Mesendoderm (in vitro differentiated cells): ENCODE measurements at regions not wholly inside any gene's neighbourhood (a gene's known extent, or its start where the extent isn't known, plus 50 kb on each side); places are given as distances from the start of the nearest gene placed in this dataset.
A peak's percentile ranks its signal among the peaks of the same experiment; 100 is the strongest.

Source experiments
- DNase-seq: peaks from one replicate; pipeline ENCODE4 v3.0.0; 2013
- H2AK5ac ChIP-seq: 2 replicates; pipeline ENCODE4 v1.6.1; 2013; ENCODE audit warnings: low read length, inconsistent platforms
- H2BK120ac ChIP-seq: 2 replicates; pipeline ENCODE4 v1.6.1; 2013; ENCODE audit warnings: low read depth, mild to moderate bottlenecking, low read length, moderate library complexity, mixed read lengths
- H2BK15ac ChIP-seq: replicated peaks from 2 replicates; pipeline ENCODE4 v1.6.1; 2013; ENCODE audit warnings: low read depth, mild to moderate bottlenecking, moderate library complexity
- H2BK5ac ChIP-seq: 2 replicates; pipeline ENCODE4 v1.6.1; 2013; ENCODE audit warnings: low read length, inconsistent platforms
- H3K18ac ChIP-seq: 2 replicates; pipeline ENCODE4 v1.6.1; 2013; ENCODE audit warnings: mild to moderate bottlenecking, low read length, mixed read lengths
- H3K23ac ChIP-seq: one replicate; pipeline ENCODE4 v1.6.1; 2013; ENCODE audit warnings: low read length
- H3K27ac ChIP-seq: 2 replicates; pipeline ENCODE4 v1.5.1; 2013; ENCODE audit warnings: low read depth, mild to moderate bottlenecking, inconsistent platforms, low read length, moderate library complexity
- H3K27me3 ChIP-seq: 2 replicates; pipeline ENCODE4 v1.6.1; 2013; ENCODE audit warnings: low read length, control low read depth, mild to moderate bottlenecking, inconsistent platforms; ENCODE audit not compliant: insufficient read depth, poor library complexity
- H3K36me3 ChIP-seq: 2 replicates; pipeline ENCODE4 v1.6.1; 2013; ENCODE audit warnings: low read length, inconsistent platforms; ENCODE audit not compliant: control insufficient read depth, insufficient read depth
- H3K4ac ChIP-seq: one replicate; pipeline ENCODE4 v1.6.1; 2013; ENCODE audit warnings: low read depth, mild to moderate bottlenecking, low read length, moderate library complexity
- H3K4me1 ChIP-seq: 2 replicates; pipeline ENCODE4 v1.6.1; 2013; ENCODE audit warnings: low read depth, low read length, inconsistent platforms; ENCODE audit not compliant: control insufficient read depth
- H3K4me2 ChIP-seq: 2 replicates; pipeline ENCODE4 v1.6.1; 2013; ENCODE audit warnings: low read length
- H3K4me3 ChIP-seq: 2 replicates; pipeline ENCODE4 v1.5.1; 2013; ENCODE audit warnings: mild to moderate bottlenecking, low read length
- H3K56ac ChIP-seq: one replicate; pipeline ENCODE4 v1.6.1; 2013; ENCODE audit warnings: low read length
- H3K79me1 ChIP-seq: 2 replicates; pipeline ENCODE4 v1.6.1; 2013; ENCODE audit warnings: low read length, inconsistent platforms
- H3K79me2 ChIP-seq: 2 replicates; pipeline ENCODE4 v1.6.1; 2013; ENCODE audit warnings: mild to moderate bottlenecking, low read length; ENCODE audit not compliant: control insufficient read depth, insufficient read depth
- H3K9ac ChIP-seq: 2 replicates; pipeline ENCODE4 v1.6.1; 2013; ENCODE audit warnings: low read length, inconsistent platforms
- H4K5ac ChIP-seq: one replicate; pipeline ENCODE4 v1.6.1; 2013; ENCODE audit warnings: low read length
- H4K8ac ChIP-seq: one replicate; pipeline ENCODE4 v1.6.1; 2013; ENCODE audit warnings: low read depth, mild to moderate bottlenecking, control low read depth, low read length, moderate library complexity
- WGBS: extraction: QIAGEN DNeasy Blood & Tissue Kit; methylation state at CpG from one replicate; pipeline ENCODE4 v1.1.7; 2013; ENCODE audit warnings: low lambda C conversion rate, missing lambda C conversion rate; ENCODE audit not compliant: insufficient coverage; ENCODE audit errors: extremely low coverage; 5-methylcytosine and 5-hydroxymethylcytosine counted together

- Histone ChIP-seq H2BK5ac (no peak overlapping the region), H3K9ac (no peak overlapping the region), H3K4ac (no peak overlapping the region), H3K79me1 (no peaks in the 10 kb centered on the region), H3K4me2 (no peak overlapping the region), H3K4me3 (no peak overlapping the region), H2AK5ac (no peak overlapping the region), H3K56ac (no peak overlapping the region), H3K23ac (no peak overlapping the region), H3K18ac (no peak overlapping the region), H2BK120ac (no peak overlapping the region), H3K27ac (no peak overlapping the region), H3K79me2 (no peaks in the 10 kb centered on the region), H2BK15ac (no peak overlapping the region), H3K4me1 (peaks cover 9% of the 10 kb centered on the region), H3K27me3 (no peaks in the 10 kb centered on the region), H3K36me3 (no peaks in the 10 kb centered on the region), H4K5ac (no peak overlapping the region), H4K8ac (no peak overlapping the region)
- DNase-seq: no peak
- 100% methylated on average over 1 of the region's 8 CpGs for WGBS
Measured at GRCh38 chr2:67213270-67213670, 183.9 kb upstream of the ETAA1 start.

DNA sequence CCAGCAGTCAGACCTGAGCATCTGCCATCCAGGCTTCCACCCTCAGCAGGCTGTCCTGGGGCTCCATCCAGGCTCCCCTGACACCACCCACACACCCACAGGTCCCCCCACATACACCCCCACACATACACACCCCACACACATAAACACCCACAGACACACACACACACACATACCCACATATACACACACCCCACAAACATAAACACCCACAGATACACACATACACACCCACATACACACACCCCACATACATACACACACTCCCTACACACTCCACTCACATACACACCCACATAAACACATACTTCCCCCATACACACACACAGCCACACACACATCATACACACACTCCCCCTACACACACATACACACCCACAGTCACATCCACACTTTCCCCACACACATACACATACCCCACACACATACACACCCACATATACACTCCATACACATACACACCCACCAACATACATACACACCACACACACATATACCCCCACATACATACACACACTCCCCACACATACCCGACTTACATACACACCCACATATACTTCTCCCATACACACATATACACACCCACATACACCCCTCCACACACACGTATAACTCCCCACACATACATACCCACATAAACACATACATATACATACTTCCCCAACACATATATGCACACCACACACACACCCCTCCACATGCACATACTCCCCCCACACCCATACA is 183.3 kb upstream of the ETAA1 start:
- no peak overlapping the region for H3K4me2 ChIP-seq
- H3K56ac ChIP-seq: no peak overlapping the region
- H3K27me3 ChIP-seq: no peaks in the 10 kb centered on the region
- H3K23ac ChIP-seq: no peak overlapping the region
- no peak overlapping the region for H3K4me3 ChIP-seq
- H3K4me1 ChIP-seq: peaks cover 9% of the 10 kb centered on the region
- H3K4ac ChIP-seq: no peak overlapping the region
- no peak overlapping the region for H3K9ac ChIP-seq
- H3K36me3 ChIP-seq: no peaks in the 10 kb centered on the region
- peak overlapping the region; percentile 35 for H2AK5ac ChIP-seq
- H3K79me1 ChIP-seq: no peaks in the 10 kb centered on the region
- no peak overlapping the region for H3K27ac ChIP-seq
- no peak overlapping the region for H2BK15ac ChIP-seq
- no peak overlapping the region for H2BK120ac ChIP-seq
- WGBS: 100% methylated on average over 2 of the region's 2 CpGs
- H3K18ac ChIP-seq: no peak overlapping the region
- no peak overlapping the region for H4K5ac ChIP-seq
- no peak for DNase-seq
- no peak overlapping the region for H4K8ac ChIP-seq
- H2BK5ac ChIP-seq: no peak overlapping the region
- no peaks in the 10 kb centered on the region for H3K79me2 ChIP-seq

DNA sequence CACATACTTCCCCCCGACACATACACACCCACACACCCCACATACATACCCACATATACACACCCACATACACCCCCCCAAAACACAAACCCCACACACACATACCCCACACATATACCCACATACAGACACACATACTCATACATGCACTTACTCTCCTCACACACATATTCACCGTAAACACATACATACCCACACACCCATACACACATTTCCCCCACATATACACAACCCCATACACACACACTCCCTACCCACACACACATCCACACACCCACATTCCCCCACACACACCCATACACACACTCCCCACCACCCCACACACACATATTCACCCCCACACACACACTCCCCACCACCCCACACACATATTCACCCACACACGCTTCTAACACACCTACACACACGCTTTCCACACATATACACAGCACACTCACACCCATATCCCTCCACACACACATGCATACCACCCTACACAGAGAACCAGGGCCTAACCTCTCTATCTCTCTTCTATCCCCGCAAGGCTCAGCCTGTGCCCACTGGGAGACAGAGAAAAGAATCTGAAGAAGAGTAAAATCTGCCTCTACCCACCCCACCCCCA is 182.4 kb upstream of the ETAA1 start:
- peak overlapping the region; percentile 70 for H3K56ac ChIP-seq
- 100% methylated on average over 4 of the region's 5 CpGs for WGBS

DNA sequence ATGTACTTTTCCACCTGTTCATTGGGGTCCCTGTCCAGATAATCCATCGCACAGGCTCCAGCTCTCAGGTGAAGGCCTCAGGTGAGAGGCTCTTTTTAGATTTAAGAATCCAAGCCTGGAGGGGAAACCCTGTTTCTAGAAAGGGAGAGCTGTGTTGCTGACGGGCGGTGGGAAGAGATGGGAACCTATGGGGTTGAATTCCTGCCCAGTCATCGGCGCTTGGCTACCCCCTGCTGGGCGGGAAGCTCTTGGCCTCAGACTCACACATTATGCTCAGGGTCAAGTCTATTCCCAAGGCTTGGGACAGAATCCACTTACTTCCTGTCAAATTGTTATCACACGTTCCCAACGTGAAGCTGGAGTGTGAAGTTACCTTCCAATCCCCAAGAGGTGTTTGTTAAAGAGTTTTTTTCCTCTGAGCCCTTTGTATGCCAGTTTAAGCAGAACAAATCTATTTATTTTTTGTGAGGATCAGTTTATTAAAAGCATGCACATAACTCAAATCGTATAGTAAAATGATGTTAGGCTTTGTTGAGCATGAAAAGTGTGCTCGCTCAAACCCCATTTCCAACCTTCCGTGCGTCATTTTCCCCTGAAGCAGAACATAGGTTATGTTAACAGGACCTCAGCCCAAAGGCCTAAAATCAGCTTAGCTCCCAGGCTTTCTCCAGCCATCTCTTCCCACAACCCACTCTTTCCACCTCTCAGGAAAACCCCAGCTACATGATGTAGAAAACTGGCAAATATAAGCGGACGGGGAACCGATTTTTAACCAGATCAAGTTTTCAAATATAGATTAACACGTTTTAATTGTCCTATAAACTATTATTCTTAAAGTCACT is 181.7 kb upstream of the ETAA1 start:
- Histone ChIP-seq H3K4me1 (peaks cover 9% of the 10 kb centered on the region), H3K79me2 (no peaks in the 10 kb centered on the region), H3K27ac (peak overlapping the region; percentile 48), H2BK5ac (peak overlapping the region; percentile 54), H2BK120ac (peak overlapping the region; percentile 22), H3K79me1 (no peaks in the 10 kb centered on the region), H3K4me3 (no peak overlapping the region), H2AK5ac (no peak overlapping the region), H3K23ac (no peak overlapping the region), H2BK15ac (no peak overlapping the region), H4K8ac (no peak overlapping the region), H3K56ac (peak overlapping the region; percentile 49), H3K4me2 (no peak overlapping the region), H3K36me3 (no peaks in the 10 kb centered on the region), H4K5ac (peak overlapping the region; percentile 66), H3K27me3 (no peaks in the 10 kb centered on the region), H3K18ac (peak overlapping the region; percentile 94), H3K4ac (no peak overlapping the region), H3K9ac (no peak overlapping the region)
- WGBS: no CpG with 5 or more reads among the region's 16 CpGs
- DNase-seq: peak; percentile 94

More for the DNA sequence above, 182.4 kb upstream of the ETAA1 start:
- Histone ChIP-seq H3K4me1 (peaks cover 9% of the 10 kb centered on the region), H4K5ac (no peak overlapping the region), H3K27ac (no peak overlapping the region), H3K4ac (no peak overlapping the region), H3K79me2 (no peaks in the 10 kb centered on the region), H3K4me2 (no peak overlapping the region), H2BK5ac (peak overlapping the region; percentile 54), H4K8ac (no peak overlapping the region), H3K23ac (no peak overlapping the region), H2BK15ac (no peak overlapping the region), H2BK120ac (no peak overlapping the region), H3K27me3 (no peaks in the 10 kb centered on the region), H3K79me1 (no peaks in the 10 kb centered on the region), H2AK5ac (peak overlapping the region; percentile 94), H3K36me3 (no peaks in the 10 kb centered on the region), H3K18ac (peak overlapping the region; percentile 11), H3K9ac (no peak overlapping the region), H3K4me3 (no peak overlapping the region)
- DNase-seq: no peak

DNA sequence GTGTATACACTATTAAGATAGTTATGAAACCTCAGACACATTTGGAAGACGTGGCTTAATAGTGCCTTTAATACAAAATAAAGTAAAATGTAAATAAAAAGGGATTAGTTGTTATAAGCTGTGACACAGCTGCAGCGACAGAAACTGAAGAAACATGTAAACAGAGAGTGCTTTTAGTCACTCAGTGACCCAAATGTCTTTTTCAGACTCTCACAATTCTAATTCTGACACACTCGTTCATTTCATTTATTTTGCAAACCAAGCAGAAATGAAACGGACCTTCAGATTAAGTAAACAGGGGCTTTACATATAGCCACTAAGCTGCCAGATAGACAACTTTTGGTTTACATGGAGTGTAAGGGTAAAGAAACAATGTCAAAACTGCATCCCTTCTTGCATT is 181.0 kb upstream of the ETAA1 start:
- H3K4me1 ChIP-seq: peaks cover 9% of the 10 kb centered on the region
- no peak overlapping the region for H3K4me3 ChIP-seq
- no peaks in the 10 kb centered on the region for H3K79me2 ChIP-seq
- no peak overlapping the region for H3K9ac ChIP-seq
- no peak overlapping the region for H4K8ac ChIP-seq
- no peak overlapping the region for H2BK5ac ChIP-seq
- no peak overlapping the region for H2BK120ac ChIP-seq
- no peak overlapping the region for H2AK5ac ChIP-seq
- H3K4ac ChIP-seq: no peak overlapping the region
- H3K79me1 ChIP-seq: no peaks in the 10 kb centered on the region
- no peak for DNase-seq
- H3K27ac ChIP-seq: no peak overlapping the region
- H3K18ac ChIP-seq: no peak overlapping the region
- no peak overlapping the region for H4K5ac ChIP-seq
- no CpG with 5 or more reads among the region's 4 CpGs for WGBS
- no peak overlapping the region for H3K56ac ChIP-seq
- H2BK15ac ChIP-seq: no peak overlapping the region
- H3K36me3 ChIP-seq: no peaks in the 10 kb centered on the region
- H3K4me2 ChIP-seq: no peak overlapping the region
- H3K27me3 ChIP-seq: no peaks in the 10 kb centered on the region
- no peak overlapping the region for H3K23ac ChIP-seq
